ENCODE measurements at regions not wholly inside any gene's neighbourhood (a gene's known extent, or its start where the extent isn't known, plus 50 kb on each side); places are given as distances from the start of the nearest gene placed in this dataset.

DNA sequence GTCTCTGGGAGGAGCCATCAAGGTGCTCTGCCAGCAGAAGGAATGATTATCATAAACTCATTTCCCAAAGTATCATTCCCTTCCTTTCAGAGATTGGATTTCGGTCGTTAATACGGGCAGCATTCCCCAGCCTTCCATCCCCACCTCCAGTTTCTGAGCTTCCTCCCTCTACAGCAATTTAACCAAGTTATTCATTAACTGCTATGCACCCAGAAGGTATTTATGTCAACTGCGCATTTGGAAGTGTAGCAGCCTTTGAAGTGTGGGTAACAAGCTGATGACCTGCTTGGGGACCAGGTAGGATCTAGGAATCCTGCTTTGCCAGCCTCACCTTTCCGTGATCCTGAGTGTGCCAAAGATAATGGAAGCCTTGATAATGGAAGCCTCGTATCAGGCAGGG lies 172.4 kb upstream of the IGSF21 start:
- intact Hi-C loops (cut with micrococcal nuclease), result no loop called here
- no peaks in the 10 kb centered on the region for H3K36me3 Mint-ChIP-seq (ENCODE audit: low read depth)
- no peak for ATAC-seq (ENCODE audit: low read depth)
- H3K4me1 Mint-ChIP-seq, result no peaks in the 10 kb centered on the region
- no peak overlapping the region for H3K27ac Mint-ChIP-seq
- peaks cover 5% of the 10 kb centered on the region for H3K9me3 Mint-ChIP-seq
- DNase-seq, result no peak
- peaks cover 9% of the 10 kb centered on the region for H3K27me3 Mint-ChIP-seq
- H3K4me3 Mint-ChIP-seq, result no peak overlapping the region
- POLR2A ChIA-PET, result no interaction called here
- TF ChIP-seq, protein P1, sequence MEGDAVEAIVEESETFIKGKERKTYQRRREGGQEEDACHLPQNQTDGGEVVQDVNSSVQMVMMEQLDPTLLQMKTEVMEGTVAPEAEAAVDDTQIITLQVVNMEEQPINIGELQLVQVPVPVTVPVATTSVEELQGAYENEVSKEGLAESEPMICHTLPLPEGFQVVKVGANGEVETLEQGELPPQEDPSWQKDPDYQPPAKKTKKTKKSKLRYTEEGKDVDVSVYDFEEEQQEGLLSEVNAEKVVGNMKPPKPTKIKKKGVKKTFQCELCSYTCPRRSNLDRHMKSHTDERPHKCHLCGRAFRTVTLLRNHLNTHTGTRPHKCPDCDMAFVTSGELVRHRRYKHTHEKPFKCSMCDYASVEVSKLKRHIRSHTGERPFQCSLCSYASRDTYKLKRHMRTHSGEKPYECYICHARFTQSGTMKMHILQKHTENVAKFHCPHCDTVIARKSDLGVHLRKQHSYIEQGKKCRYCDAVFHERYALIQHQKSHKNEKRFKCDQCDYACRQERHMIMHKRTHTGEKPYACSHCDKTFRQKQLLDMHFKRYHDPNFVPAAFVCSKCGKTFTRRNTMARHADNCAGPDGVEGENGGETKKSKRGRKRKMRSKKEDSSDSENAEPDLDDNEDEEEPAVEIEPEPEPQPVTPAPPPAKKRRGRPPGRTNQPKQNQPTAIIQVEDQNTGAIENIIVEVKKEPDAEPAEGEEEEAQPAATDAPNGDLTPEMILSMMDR (IDR thresholded peaks at IDR 0.05), result no peak
- CTCF ChIA-PET, result no interaction called here

DNA sequence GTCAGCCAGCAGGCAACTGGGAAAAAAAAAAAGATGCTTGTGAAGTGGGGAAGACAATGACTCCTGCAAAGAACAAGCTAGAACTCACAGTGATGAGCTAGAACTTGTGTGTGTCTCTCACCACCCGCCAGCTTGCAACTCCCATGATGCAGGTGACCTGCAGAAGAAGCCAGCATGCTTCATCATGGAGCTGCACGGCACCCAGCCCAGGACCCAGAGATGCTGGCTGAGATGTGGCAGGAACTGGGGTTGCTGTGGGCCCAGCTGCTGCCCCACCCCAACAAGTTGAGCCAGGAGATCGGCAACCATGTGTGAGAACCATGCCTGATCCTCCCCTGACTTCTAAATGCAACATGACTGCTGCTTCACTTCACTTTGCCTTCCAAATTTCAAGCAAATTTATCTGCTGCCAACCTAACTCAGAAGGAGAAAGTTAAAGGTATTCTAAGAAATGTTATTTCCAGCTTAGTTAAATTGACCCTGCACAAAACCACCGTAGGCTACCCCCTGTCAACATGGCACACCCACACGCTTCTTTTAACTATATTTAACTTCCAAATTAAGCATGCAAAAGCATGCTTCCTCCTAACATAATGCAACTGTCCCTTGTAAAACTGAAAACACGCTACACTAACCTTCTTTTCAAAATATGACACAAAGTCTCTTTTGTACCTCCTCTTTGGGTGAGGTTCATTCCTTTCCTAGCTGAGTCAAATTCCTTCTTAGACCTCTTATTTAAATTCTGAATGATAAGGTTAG lies 166.0 kb upstream of the IGSF21 start:
- no peaks in the 10 kb centered on the region for H3K9me3 Mint-ChIP-seq
- intact Hi-C loops (cut with micrococcal nuclease), result no loop called here
- ATAC-seq (ENCODE audit: low read depth), result no peak
- H3K27ac Mint-ChIP-seq, result no peak overlapping the region
- no peak overlapping the region for H3K4me3 Mint-ChIP-seq
- ChIA-PET CTCF (no interaction called here), POLR2A (interaction anchor here (0.6 kb wide), 1 partner anchor 29 kb away, joined by 7 read pairs; no protein-coding TSS in a partner anchor)
- no peaks in the 10 kb centered on the region for H3K4me1 Mint-ChIP-seq
- peaks cover 7% of the 10 kb centered on the region for H3K27me3 Mint-ChIP-seq
- H3K36me3 Mint-ChIP-seq (ENCODE audit: low read depth), result no peaks in the 10 kb centered on the region
- TF ChIP-seq, protein P1 (IDR thresholded peaks at IDR 0.05), result no peak
- DNase-seq, result no peak

DNA sequence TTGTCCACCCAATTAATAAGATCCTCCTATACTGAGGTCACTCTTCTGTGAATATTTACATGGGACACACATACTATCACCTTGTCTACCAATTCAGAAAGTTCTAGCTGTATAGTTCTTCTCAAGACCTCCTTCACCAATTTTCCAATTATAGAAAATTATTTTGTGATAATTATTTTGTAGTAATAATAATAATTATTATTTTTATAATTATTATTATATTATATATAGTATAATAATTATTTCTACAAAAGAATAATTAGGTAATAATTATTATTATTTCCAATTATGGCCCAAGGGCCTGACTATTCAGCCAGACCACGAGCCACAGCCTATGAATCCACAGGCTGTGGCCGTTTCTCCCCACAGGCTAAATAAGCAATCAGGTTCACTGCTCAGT lies 164.1 kb upstream of the IGSF21 start:
- ChIA-PET CTCF (no interaction called here), POLR2A (no interaction called here)
- no peak for DNase-seq
- Mint-ChIP-seq H3K4me3 (no peak overlapping the region), H3K9me3 (no peaks in the 10 kb centered on the region), H3K4me1 (no peaks in the 10 kb centered on the region), H3K36me3 (ENCODE audit: low read depth) (no peaks in the 10 kb centered on the region), H3K27me3 (peaks cover 12% of the 10 kb centered on the region), H3K27ac (no peak overlapping the region)
- TF ChIP-seq, protein P1 (IDR thresholded peaks at IDR 0.05), result no peak
- ATAC-seq (ENCODE audit: low read depth), result no peak
- intact Hi-C loops (cut with micrococcal nuclease), result no loop called here

DNA sequence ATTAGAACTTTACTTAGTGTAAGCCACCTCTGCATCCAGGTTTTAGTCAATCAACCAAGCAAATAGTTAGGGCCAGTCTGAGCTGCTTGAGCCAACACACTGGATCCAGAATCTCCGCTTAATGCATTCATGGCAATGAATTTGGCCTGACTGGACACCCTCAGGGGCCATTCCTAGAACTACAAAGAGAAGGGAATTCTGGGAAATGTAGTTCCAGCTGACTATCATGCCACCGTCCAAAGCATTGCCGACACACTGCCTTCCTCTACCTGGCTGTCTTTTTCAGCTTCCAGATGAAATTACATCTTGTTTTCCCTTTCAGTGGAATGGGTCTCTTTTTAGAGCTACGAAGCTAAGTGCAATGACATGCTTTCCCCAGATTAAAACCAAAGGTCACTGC lies 163.0 kb upstream of the IGSF21 start:
- POLR2A ChIA-PET, result no interaction called here
- H3K36me3 Mint-ChIP-seq (ENCODE audit: low read depth), result no peaks in the 10 kb centered on the region
- H3K4me3 Mint-ChIP-seq, result no peak overlapping the region
- DNase-seq, result no peak
- no peaks in the 10 kb centered on the region for H3K4me1 Mint-ChIP-seq
- peaks cover 16% of the 10 kb centered on the region for H3K27me3 Mint-ChIP-seq
- no peak overlapping the region for H3K27ac Mint-ChIP-seq
- TF ChIP-seq, protein P1 (IDR thresholded peaks at IDR 0.05), result no peak
- no peak for ATAC-seq (ENCODE audit: low read depth)
- intact Hi-C loops (cut with micrococcal nuclease), result no loop called here
- CTCF ChIA-PET, result no interaction called here
- H3K9me3 Mint-ChIP-seq, result no peaks in the 10 kb centered on the region

DNA sequence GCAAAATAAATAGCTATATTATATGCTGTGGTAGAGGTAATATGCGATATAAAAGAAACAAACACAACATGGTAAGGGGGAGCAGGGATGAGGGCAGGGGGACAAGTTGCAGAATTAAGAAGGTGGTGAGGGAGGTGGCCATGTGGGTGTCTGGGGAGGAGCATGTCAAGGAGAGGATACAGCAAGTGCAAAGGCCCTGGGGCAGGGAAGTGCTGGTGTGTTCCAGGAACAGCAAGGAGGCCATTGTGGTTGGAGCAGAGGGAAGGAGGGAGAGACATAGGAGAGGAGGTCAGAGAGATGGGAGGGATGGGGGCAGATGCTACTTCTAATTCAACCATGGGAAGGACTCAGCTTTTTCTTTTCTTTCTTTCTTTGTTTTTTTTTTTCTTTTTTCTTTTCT lies 161.2 kb upstream of the IGSF21 start:
- intact Hi-C loops (cut with micrococcal nuclease), result no loop called here
- TF ChIP-seq, protein P1 (IDR thresholded peaks at IDR 0.05), result no peak
- peaks cover 17% of the 10 kb centered on the region for H3K27me3 Mint-ChIP-seq
- ATAC-seq (ENCODE audit: low read depth), result no peak
- no peaks in the 10 kb centered on the region for H3K36me3 Mint-ChIP-seq (ENCODE audit: low read depth)
- ChIA-PET CTCF (no interaction called here), POLR2A (no interaction called here)
- no peak overlapping the region for H3K4me3 Mint-ChIP-seq
- no peak overlapping the region for H3K27ac Mint-ChIP-seq
- no peaks in the 10 kb centered on the region for H3K9me3 Mint-ChIP-seq
- no peaks in the 10 kb centered on the region for H3K4me1 Mint-ChIP-seq
- no peak for DNase-seq
